ENCODE measurements at regions not wholly inside any gene's neighbourhood (a gene's known extent, or its start where the extent isn't known, plus 50 kb on each side); places are given as distances from the start of the nearest gene placed in this dataset.

DNA sequence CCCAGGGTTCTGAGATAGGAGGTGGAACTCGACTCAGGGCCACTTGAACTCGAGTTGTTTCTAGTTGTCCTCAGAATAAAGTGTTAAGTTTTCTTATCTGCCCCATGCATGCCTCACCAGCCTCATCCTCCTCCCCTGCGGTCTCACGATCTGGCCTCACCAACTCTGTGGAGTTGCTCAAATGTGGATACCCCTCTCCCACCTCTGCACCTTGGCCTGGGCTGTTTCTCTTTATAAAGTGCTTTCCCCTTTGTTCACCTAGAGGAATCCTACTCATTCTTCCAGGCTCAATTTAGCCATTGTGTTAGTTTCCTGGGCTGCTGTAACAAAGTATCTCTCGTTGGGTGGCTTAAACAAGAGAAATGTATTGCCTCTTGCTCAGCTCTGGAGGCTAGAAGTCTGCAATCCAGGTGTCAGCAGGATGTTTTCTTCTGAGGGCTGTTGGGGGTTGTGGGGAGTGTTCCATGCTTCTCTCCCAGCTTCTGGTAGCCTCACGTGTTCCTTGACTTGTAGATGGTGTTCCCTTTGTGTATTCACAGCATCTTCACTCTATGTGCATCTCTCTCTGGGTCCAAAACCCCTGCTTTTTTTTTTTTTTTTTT lies 100.7 kb downstream of the MEX3B start (continued):
- no peak for TF ChIP-seq RBM15 (IDR thresholded peaks at IDR 0.05; ENCODE audit: insufficient read depth, low read length)
- peak; percentile 95 for TF ChIP-seq TEAD4 (IDR thresholded peaks at IDR 0.05; ENCODE audit: low read length)
- TF ChIP-seq TEAD4 (CRISPR knock-in tag; IDR thresholded peaks at IDR 0.05; ENCODE audit: borderline replicate concordance) = no peak
- TF ChIP-seq, protein P1, sequence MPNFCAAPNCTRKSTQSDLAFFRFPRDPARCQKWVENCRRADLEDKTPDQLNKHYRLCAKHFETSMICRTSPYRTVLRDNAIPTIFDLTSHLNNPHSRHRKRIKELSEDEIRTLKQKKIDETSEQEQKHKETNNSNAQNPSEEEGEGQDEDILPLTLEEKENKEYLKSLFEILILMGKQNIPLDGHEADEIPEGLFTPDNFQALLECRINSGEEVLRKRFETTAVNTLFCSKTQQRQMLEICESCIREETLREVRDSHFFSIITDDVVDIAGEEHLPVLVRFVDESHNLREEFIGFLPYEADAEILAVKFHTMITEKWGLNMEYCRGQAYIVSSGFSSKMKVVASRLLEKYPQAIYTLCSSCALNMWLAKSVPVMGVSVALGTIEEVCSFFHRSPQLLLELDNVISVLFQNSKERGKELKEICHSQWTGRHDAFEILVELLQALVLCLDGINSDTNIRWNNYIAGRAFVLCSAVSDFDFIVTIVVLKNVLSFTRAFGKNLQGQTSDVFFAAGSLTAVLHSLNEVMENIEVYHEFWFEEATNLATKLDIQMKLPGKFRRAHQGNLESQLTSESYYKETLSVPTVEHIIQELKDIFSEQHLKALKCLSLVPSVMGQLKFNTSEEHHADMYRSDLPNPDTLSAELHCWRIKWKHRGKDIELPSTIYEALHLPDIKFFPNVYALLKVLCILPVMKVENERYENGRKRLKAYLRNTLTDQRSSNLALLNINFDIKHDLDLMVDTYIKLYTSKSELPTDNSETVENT (CRISPR knock-in tag; IDR thresholded peaks at IDR 0.05) = no peak
- TF ChIP-seq CREB1 (IDR thresholded peaks at IDR 0.05) = peak; percentile 47; the same call in 1 of the 2 replicates
- no peak for TF ChIP-seq CREB1 (CRISPR knock-in tag; IDR thresholded peaks at IDR 0.05)
- no peak for TF ChIP-seq HMG20A (CRISPR knock-in tag; conservative IDR thresholded peaks at IDR 0.05)
- no peak for TF ChIP-seq TFE3 (CRISPR knock-in tag; IDR thresholded peaks at IDR 0.05)
- no peak for TF ChIP-seq CCAR2 (IDR thresholded peaks at IDR 0.05; ENCODE audit: low read depth, low read length)
- 0 out of 2 replicates have a peak, but pooled peaks have one; percentile 40 for TF ChIP-seq ZNF766 (CRISPR knock-in tag; conservative IDR thresholded peaks at IDR 0.05)
- no peak for TF ChIP-seq ZNF75A (CRISPR knock-in tag; IDR thresholded peaks at IDR 0.05)
- TF ChIP-seq FOXO4 (CRISPR knock-in tag; IDR thresholded peaks at IDR 0.05) = no peak
- no peak for TF ChIP-seq NR1H2 (CRISPR knock-in tag; IDR thresholded peaks at IDR 0.05)
- TF ChIP-seq SMARCA4 (IDR thresholded peaks at IDR 0.05) = peak; percentile 93
- TF ChIP-seq ATF1 (CRISPR knock-in tag; IDR thresholded peaks at IDR 0.05) = no peak
- TF ChIP-seq ATF1 (tag; IDR thresholded peaks at IDR 0.05) = peak; percentile 39; the same call in 1 of the 2 replicates
- no peak for TF ChIP-seq FUS (optimal IDR thresholded peaks at IDR 0.05; ENCODE audit: low read depth, low read length)
- no peak for TF ChIP-seq MECOM (CRISPR knock-in tag; IDR thresholded peaks at IDR 0.05)
- no peak for TF ChIP-seq THRB (CRISPR knock-in tag; conservative IDR thresholded peaks at IDR 0.05)
- TF ChIP-seq, protein P2, sequence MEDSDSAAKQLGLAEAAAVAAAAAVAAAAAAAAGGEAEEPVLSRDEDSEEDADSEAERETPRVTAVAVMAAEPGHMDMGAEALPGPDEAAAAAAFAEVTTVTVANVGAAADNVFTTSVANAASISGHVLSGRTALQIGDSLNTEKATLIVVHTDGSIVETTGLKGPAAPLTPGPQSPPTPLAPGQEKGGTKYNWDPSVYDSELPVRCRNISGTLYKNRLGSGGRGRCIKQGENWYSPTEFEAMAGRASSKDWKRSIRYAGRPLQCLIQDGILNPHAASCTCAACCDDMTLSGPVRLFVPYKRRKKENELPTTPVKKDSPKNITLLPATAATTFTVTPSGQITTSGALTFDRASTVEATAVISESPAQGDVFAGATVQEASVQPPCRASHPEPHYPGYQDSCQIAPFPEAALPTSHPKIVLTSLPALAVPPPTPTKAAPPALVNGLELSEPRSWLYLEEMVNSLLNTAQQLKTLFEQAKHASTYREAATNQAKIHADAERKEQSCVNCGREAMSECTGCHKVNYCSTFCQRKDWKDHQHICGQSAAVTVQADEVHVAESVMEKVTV (CRISPR knock-in tag; IDR thresholded peaks at IDR 0.05) = no peak
- no peak for TF ChIP-seq PCBP2 (IDR thresholded peaks at IDR 0.05; ENCODE audit: low read depth, low read length, poor library complexity, severe bottlenecking)
